GM18507 (cell line): ENCODE measurements at regions not wholly inside any gene's neighbourhood (a gene's known extent, or its start where the extent isn't known, plus 50 kb on each side); places are given as distances from the start of the nearest gene placed in this dataset.
"Not testable (repeated sequence)": the region's sequence is repeated elsewhere in the genome, so short reads cannot be mapped to it uniquely, and the experiment has no call there.

Experiments used
- DNase-seq: peaks from one replicate; pipeline ENCODE4 v3.0.0; 2011; ENCODE audit warnings: low read depth; ENCODE audit not compliant: insufficient read length; ENCODE audit errors: extremely low spot score
- FAIRE-seq: peaks from 2 replicates; lab custom pipeline; 2011; peaks lifted over from hg19 to GRCh38; lab: Jason Lieb, UNC

- DNase-seq = no peak
- no peak for FAIRE-seq
Measured at GRCh38 chr4:174086829-174087799, 196.4 kb downstream of the FBXO8 start.

GRCh38 chr4:174084981-174085380 is 198.5 kb downstream of the FBXO8 start:
- FAIRE-seq = no peak
- DNase-seq = no peak

- FAIRE-seq (no peak), DNase-seq (no peak)
Measured at GRCh38 chr4:174084542-174084941, 198.9 kb downstream of the FBXO8 start.

- FAIRE-seq = no peak
- DNase-seq = no peak
Measured at GRCh38 chr4:174080361-174080760, 203.1 kb downstream of the FBXO8 start.

- DNase-seq (no peak), FAIRE-seq (no peak)
Measured at GRCh38 chr4:174071595-174071994, 211.9 kb downstream of the FBXO8 start.

GRCh38 chr4:174069848-174070330 is 213.6 kb downstream of the FBXO8 start:
- DNase-seq = no peak
- FAIRE-seq = no peak

GRCh38 chr4:174066611-174067205 is 216.8 kb downstream of the FBXO8 start:
- DNase-seq (no peak), FAIRE-seq (no peak)

- FAIRE-seq = no peak
- no peak for DNase-seq
Measured at GRCh38 chr4:174062831-174063230, 220.6 kb downstream of the FBXO8 start.

GRCh38 chr4:174061026-174061425 is 222.4 kb downstream of the FBXO8 start:
- FAIRE-seq (no peak), DNase-seq (no peak)

- FAIRE-seq = no peak
- no peak for DNase-seq
Measured at GRCh38 chr4:174058846-174059245, 224.6 kb downstream of the FBXO8 start.

GRCh38 chr4:174056959-174057358 is 226.5 kb downstream of the FBXO8 start:
- no peak for FAIRE-seq
- DNase-seq = no peak

GRCh38 chr4:174055344-174055743 is 228.1 kb downstream of the FBXO8 start:
- FAIRE-seq = no peak
- DNase-seq = no peak

- DNase-seq (no peak), FAIRE-seq (no peak)
Measured at GRCh38 chr4:174053895-174054294, 229.6 kb downstream of the FBXO8 start.

- no peak for FAIRE-seq
Measured at GRCh38 chr4:174047363-174047762, 236.1 kb downstream of the FBXO8 start.

GRCh38 chr4:174045829-174046228 is 237.6 kb downstream of the FBXO8 start:
- not testable (repeated sequence) for FAIRE-seq, DNase-seq

More at GRCh38 chr4:174047363-174047762, 236.1 kb downstream of the FBXO8 start:
- no peak for DNase-seq

GRCh38 chr4:174045381-174045780 is 238.1 kb downstream of the FBXO8 start:
- FAIRE-seq (no peak), DNase-seq (no peak)

GRCh38 chr4:174041555-174042105 is 241.8 kb downstream of the FBXO8 start:
- DNase-seq = no peak
- FAIRE-seq = no peak

GRCh38 chr4:174040287-174040686 is 243.2 kb downstream of the FBXO8 start:
- DNase-seq (no peak), FAIRE-seq (no peak)

- DNase-seq = no peak
- no peak for FAIRE-seq
Measured at GRCh38 chr4:174038481-174038880, 245.0 kb downstream of the FBXO8 start.

GRCh38 chr4:174037631-174038030 is 245.8 kb downstream of the FBXO8 start:
- FAIRE-seq = no peak
- DNase-seq = no peak
